ENCODE measurements at regions not wholly inside any gene's neighbourhood (a gene's known extent, or its start where the extent isn't known, plus 50 kb on each side); places are given as distances from the start of the nearest gene placed in this dataset.

- Histone ChIP-seq H3K9me1 (replicated peaks; ENCODE audit: control insufficient read depth, extremely low read depth, insufficient read depth, low read length) (no peaks in the 10 kb centered on the region), H3K9ac (replicated peaks; ENCODE audit: extremely low read depth, insufficient read depth, low read length) (no peak overlapping the region), H3K79me2 (ENCODE audit: control insufficient read depth, insufficient read depth, low read length) (no peaks in the 10 kb centered on the region), H3K36me3 (ENCODE audit: control insufficient read depth in 2 of 2, extremely low read depth in 1 of 2, insufficient read depth in 2 of 2, low read length in 2 of 2) (no peaks in the 10 kb centered on the region), H3K9me3 (replicated peaks; ENCODE audit: control insufficient read depth, insufficient read depth, low read length) (no peaks in the 10 kb centered on the region), H3K27me3 (ENCODE audit: control insufficient read depth in 2 of 2, insufficient read depth in 2 of 2, low read length in 2 of 2) (no peaks in the 10 kb centered on the region), H3K4me2 (ENCODE audit: insufficient read depth, low read length) (no peak overlapping the region), H4K20me1 (replicated peaks; ENCODE audit: control insufficient read depth, extremely low read depth, insufficient read depth, low read length) (no peaks in the 10 kb centered on the region), H3K4me3 (replicated peaks in 1 of 3; ENCODE audit: insufficient read depth in 1 of 3, low read depth in 1 of 3, low read length in 3 of 3) (no peak overlapping the region), H2AFZ (ENCODE audit: low read depth, low read length) (no peak overlapping the region), H3K4me1 (ENCODE audit: control insufficient read depth, extremely low read depth, insufficient read depth, low read length) (no peaks in the 10 kb centered on the region), H3K27ac (ENCODE audit: insufficient read depth, low read depth, low read length) (no peak overlapping the region)
- DNase-seq (ENCODE audit: low read depth, low spot score): no peak
- TF ChIP-seq JUN (IDR thresholded peaks at IDR 0.05; ENCODE audit: borderline replicate concordance, insufficient read depth, insufficient read length, low read depth): no peak
- TF ChIP-seq EZH2 (IDR thresholded peaks at IDR 0.05; ENCODE audit: borderline replicate concordance, low read depth, low read length, severe bottlenecking): no peak
- no peak for TF ChIP-seq MAX (IDR thresholded peaks at IDR 0.05; ENCODE audit: insufficient read depth, insufficient read length)
- TF ChIP-seq FOS (IDR thresholded peaks at IDR 0.05; ENCODE audit: borderline replicate concordance, insufficient read depth, low read length): no peak
- no peak for TF ChIP-seq MYC (IDR thresholded peaks at IDR 0.05; ENCODE audit: low read depth, low read length)
- no peak for TF ChIP-seq POLR2A (IDR thresholded peaks at IDR 0.05; ENCODE audit: low read depth, low read length)
- intact Hi-C loops (cut with micrococcal nuclease) (no loop called here), dilution Hi-C loops (cut with MboI; ENCODE audit: extremely low pct_ligation_motif_present, low sequenced_read_pairs) (no loop called here)
- no TSS peak for BruUV-seq (replicated peaks)
- ChIA-PET CTCF (no interaction called here), POLR2A (no interaction called here)
- no peak for FAIRE-seq
Measured at GRCh38 chr2:57782587-57782986, 264.0 kb upstream of the VRK2 start.

GRCh38 chr2:57793310-57793709 is 253.3 kb upstream of the VRK2 start:
- no peak overlapping the region for H3K9ac ChIP-seq (replicated peaks; ENCODE audit: extremely low read depth, insufficient read depth, low read length)
- no peaks in the 10 kb centered on the region for H4K20me1 ChIP-seq (replicated peaks; ENCODE audit: control insufficient read depth, extremely low read depth, insufficient read depth, low read length)
- H3K4me3 ChIP-seq (replicated peaks in 1 of 3; ENCODE audit: insufficient read depth in 1 of 3, low read depth in 1 of 3, low read length in 3 of 3): no peak overlapping the region
- FAIRE-seq (no peak), DNase-seq (ENCODE audit: low read depth, low spot score) (no peak)
- no peak overlapping the region for H3K4me2 ChIP-seq (ENCODE audit: insufficient read depth, low read length)
- no peak overlapping the region for H3K27ac ChIP-seq (ENCODE audit: insufficient read depth, low read depth, low read length)
- H2AFZ ChIP-seq (ENCODE audit: low read depth, low read length): no peak overlapping the region
- H3K9me1 ChIP-seq (replicated peaks; ENCODE audit: control insufficient read depth, extremely low read depth, insufficient read depth, low read length): no peaks in the 10 kb centered on the region
- ChIA-PET POLR2A (no interaction called here), CTCF (no interaction called here)
- no peak for TF ChIP-seq JUN (IDR thresholded peaks at IDR 0.05; ENCODE audit: borderline replicate concordance, insufficient read depth, insufficient read length, low read depth)
- no peak for TF ChIP-seq POLR2AphosphoS5 (IDR thresholded peaks at IDR 0.05; ENCODE audit: insufficient read depth, low read depth, low read length)
- no peak for TF ChIP-seq EZH2 (IDR thresholded peaks at IDR 0.05; ENCODE audit: borderline replicate concordance, low read depth, low read length, severe bottlenecking)
- TF ChIP-seq MAX (IDR thresholded peaks at IDR 0.05; ENCODE audit: insufficient read depth, insufficient read length): no peak
- TF ChIP-seq GATA2 (IDR thresholded peaks at IDR 0.05; ENCODE audit: insufficient read depth, insufficient read length, low read depth, low read length): no peak
- TF ChIP-seq POLR2A (IDR thresholded peaks at IDR 0.05; ENCODE audit: low read depth, low read length): no peak
- BruUV-seq (replicated peaks): no TSS peak
- no peaks in the 10 kb centered on the region for H3K36me3 ChIP-seq (ENCODE audit: control insufficient read depth in 2 of 2, extremely low read depth in 1 of 2, insufficient read depth in 2 of 2, low read length in 2 of 2)
- dilution Hi-C loops (cut with MboI; ENCODE audit: extremely low pct_ligation_motif_present, low sequenced_read_pairs) (no loop called here), intact Hi-C loops (cut with micrococcal nuclease) (no loop called here)
- no peaks in the 10 kb centered on the region for H3K4me1 ChIP-seq (ENCODE audit: control insufficient read depth, extremely low read depth, insufficient read depth, low read length)
- no peaks in the 10 kb centered on the region for H3K9me3 ChIP-seq (replicated peaks; ENCODE audit: control insufficient read depth, insufficient read depth, low read length)
- H3K79me2 ChIP-seq (ENCODE audit: control insufficient read depth, insufficient read depth, low read length): no peaks in the 10 kb centered on the region
- peaks cover 2 to 3% of the 10 kb centered on the region in 2 experiments for H3K27me3 ChIP-seq (ENCODE audit: control insufficient read depth in 2 of 2, insufficient read depth in 2 of 2, low read length in 2 of 2)

Data from endothelial cell of umbilical vein (primary cell).